Fibroblast of skin of left biceps (primary cell): ENCODE measurements at regions not wholly inside any gene's neighbourhood (a gene's known extent, or its start where the extent isn't known, plus 50 kb on each side); places are given as distances from the start of the nearest gene placed in this dataset.
"Not testable (repeated sequence)": the region's sequence is repeated elsewhere in the genome, so short reads cannot be mapped to it uniquely, and the experiment has no call there.

Experiments
- DNase-seq, 2 experiments: peaks; one replicate each; pipeline ENCODE4 v3.0.0-alpha.2; 2013; ENCODE audit warnings: low read depth in 2 of 2

DNA sequence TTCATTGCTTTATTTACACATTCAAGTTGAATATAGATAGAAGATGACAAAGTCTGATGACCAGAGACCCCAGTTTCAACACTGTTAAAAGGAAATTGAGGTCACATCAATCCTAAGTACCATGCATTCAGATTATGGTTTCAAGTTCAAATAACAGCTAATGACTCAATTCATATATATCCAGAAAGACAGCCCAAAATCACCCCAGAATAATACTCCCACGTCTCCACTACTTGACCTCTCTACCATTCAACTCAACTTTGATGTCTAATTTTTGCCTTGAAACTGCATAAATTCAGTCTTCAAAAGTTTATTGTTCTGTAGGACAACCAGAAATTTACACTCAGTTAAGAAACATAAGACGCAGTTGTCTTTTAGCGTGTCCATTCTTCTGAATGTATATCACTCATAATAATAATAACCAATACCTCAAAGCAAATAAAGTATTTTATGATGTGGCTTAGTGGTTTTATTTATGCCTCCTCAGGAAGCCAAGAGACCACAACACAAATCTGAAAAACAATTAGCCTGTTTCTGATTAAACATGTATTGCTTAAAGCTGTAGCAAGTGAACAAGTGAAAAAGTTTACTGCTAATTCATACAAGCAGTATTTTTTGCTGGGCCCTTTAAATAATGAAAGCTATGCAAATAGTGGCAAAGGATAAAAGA, 569.0 kb downstream of the LTN1 start:
- no peak for DNase-seq

- DNase-seq = peak; percentile 89
Measured at GRCh38 chr21:28421716-28422524, 570.8 kb downstream of the LTN1 start.

DNA sequence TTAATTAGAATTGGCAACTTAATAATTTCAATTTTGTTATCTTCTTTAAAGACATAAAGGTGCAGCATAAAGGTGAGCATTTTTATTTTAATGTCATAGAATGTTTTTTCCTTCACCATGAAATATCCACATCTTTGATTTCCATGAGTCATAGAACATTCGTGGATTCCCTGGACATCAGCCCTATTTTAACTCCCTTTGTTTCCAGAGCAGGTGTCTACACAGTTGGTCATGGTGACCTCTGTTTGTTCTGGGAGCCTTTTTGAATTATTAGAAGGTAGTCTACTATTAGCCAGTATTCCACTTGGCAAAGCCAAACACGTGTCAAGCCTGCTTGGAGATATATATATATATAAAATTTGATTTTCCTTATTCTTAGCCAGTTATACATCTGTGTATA, 572.9 kb downstream of the LTN1 start:
- DNase-seq = no peak

- DNase-seq = no peak
Measured at GRCh38 chr21:28418726-28419514, 573.8 kb downstream of the LTN1 start.

- DNase-seq = no peak
Measured at GRCh38 chr21:28410256-28410655, 582.4 kb downstream of the LTN1 start.

DNA sequence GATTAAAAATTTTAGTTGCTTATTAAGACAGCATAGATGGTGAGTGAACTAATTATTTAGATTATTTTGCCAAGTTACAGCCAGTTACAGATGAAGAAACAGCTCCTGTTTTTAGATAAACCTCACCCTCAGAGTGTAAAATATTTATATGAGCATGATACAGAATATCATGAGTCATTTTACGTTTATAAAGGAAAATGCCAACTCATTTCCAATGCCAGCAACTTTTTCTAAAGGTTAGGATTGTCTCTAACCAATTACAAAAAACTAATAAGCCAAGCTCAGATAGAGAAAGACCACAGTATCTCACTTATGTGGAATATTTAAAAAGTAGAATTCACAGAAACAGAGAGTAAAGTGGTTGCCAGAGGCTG, 590.1 kb downstream of the LTN1 start:
- DNase-seq = no peak

DNA sequence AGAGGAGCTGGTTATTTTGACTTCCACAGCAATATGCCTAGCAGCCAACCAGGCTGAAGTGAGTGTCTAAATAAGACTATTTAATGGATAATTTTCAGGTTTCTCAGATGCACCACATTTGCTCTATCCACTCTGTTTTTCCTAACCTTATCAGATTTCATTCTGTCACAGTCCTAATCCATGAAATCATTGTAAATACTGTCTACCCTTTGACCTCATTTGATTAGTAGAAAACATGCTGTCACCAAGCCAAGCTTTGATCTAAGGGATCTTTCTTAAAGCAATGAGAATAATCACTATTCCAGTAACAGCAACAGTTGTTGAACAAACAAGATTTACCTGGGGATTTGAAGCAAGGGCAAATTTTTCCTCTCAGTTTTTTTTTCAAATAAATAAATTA, 595.6 kb downstream of the LTN1 start:
- no peak for DNase-seq

- no peak for DNase-seq
Measured at GRCh38 chr21:28396421-28396820, 596.3 kb downstream of the LTN1 start.

- DNase-seq = no peak
Measured at GRCh38 chr21:28393279-28393678, 599.4 kb downstream of the LTN1 start.

DNA sequence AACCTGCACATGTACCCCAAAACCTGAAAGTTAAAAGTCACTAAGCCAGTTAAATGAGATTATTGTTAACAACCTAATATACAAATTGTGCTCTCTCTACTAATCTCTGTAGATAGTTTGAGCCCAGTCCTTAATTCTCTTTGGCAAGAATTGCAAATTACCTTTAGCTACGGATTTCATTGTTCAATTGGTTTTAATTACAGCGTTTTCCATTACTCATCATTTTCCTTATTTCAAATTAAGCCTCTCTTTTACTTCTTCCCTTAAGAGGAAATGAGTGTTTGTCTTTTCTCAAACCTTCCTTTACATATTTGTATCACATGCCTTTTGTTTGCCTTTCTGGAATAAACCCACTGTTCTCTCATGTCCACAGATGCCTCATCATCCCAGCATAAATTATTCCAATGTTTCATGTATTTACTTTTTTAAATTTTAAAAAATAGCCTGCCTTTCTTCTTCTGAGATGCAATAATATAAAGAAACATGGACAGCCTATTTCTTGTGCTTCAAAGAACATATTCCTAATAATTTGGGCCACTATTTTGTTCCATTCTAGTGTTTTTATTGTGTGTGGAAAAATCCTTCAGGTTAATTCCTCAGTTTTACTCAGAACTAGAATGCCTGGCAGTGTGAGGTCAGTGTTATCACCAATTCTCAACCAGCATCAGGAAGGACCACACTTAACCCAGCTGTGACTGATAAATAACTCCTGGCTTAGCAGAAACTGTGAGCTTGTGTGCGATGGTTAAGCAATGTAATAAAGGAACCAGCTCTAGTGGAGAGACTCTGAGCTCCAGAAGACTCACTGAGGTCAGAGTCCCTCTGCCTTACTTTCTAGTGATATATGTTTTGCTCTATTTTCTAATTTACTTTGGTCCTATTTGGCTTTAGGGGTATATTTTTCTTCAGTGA, 600.5 kb downstream of the LTN1 start:
- no peak for DNase-seq

DNA sequence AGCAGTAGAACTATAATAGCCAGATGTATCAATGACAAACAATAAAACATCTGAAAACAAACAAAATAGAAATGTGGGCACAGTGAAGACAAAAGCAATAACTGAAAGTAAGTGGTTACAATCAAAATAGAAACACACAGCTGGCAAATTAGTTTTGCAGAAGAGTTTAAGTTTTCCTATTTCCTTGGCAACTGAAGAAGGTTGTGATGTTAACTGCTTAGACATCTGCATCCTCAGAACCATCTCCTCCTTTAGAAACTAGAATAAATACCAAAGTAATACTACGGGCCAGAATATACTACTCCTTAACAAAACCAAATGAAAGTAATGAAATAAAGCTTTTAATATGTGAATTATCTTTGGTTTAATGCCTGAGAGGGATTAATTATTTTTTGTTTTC, 605.5 kb downstream of the LTN1 start:
- DNase-seq = no peak

GRCh38 chr21:28385845-28386244, 606.8 kb downstream of the LTN1 start:
- DNase-seq = no peak

DNA sequence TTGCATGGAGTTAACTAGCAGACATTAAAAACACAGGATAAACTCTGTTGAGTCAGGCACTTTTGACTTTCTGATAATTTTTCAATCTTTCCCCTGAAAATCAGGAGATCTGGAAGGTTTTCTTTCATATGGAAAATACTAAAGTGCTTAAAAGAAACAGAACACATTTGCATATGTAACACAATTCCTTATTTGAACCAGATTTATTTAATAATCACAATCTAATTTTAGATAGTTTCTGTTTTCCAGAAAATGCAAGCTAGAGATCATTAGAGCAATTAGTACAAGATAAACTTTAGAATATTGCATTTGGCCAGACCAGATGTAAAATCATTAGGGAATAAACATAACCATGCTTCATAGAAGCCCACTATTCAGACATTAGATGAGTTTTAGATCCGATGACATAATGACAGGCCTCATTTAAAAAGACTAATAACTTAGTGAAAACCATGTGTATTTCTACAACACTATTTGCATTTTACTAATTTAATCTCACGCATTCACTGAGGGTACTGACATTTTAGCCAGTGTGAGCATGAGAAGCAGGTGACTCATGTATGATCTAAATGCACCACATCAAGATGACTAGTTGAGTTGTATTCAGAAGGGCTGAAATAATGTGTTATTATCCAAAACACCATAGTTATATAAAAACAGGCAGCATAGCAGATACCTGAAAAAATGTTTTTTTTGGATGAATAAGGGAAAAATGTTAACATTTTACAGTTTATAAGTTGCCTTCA, 611.5 kb downstream of the LTN1 start:
- DNase-seq = not testable (repeated sequence)

GRCh38 chr21:28380241-28380640, 612.4 kb downstream of the LTN1 start:
- DNase-seq = no peak

DNA sequence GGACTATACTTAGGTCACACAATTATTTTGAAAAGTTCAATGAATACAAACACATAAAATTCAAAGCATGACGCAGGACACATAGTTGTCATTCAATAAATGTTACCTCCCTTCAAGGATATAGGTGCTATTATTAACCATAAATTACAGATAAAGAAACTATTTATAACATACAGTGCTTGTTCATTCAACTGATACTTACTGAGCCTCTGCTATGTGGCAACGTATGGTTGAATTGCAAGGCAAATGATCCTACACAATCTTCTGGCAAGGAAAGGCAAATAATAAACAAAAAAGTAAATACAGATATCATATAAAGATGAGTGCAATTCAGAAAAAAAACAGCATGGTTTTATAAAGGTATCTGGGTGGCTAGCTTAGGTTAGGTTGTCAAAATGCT, 614.7 kb downstream of the LTN1 start:
- no peak for DNase-seq

GRCh38 chr21:28375708-28376385, 616.8 kb downstream of the LTN1 start:
- no peak for DNase-seq

DNA sequence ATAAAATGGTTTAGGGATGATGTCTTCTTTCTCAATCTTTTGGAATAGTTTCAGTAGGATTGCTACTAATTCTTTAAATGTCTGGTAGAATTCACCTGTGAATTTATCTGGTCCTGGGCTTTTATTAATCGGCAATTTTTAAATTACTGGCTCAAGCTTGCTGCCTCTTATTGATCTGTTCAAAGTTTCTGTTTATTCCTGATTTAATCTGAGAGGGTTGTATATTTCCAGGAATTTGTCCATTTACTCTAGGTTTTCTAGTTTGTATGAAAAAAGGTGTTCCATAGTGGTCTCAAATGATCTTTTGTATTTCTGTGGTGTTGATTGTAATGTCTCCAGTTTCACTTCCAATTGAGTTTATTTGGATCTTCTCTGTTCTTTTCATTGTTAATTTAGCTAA, 617.8 kb downstream of the LTN1 start:
- no peak for DNase-seq

- DNase-seq = no peak
Measured at GRCh38 chr21:28371713-28372112, 621.0 kb downstream of the LTN1 start.

GRCh38 chr21:28359300-28359699, 633.4 kb downstream of the LTN1 start:
- DNase-seq = no peak

DNA sequence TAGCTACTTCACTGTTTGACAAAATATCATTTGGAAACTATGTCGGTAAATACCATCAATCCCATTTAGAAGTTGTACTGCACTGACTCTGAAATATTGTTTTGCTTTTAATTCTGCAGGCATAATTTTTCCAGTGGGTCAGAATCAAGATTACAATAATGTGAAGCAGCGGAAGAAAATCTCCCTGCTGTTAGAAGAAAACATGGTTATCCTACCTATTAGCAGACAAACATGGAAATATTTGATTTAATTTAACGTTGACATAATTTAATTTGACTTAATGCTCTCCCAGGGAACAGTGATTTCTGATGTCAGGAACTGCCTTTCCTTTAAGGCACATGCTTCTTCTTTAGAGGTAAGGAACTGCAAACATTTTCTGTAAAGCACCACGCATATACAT, 634.0 kb downstream of the LTN1 start:
- no peak for DNase-seq
